ENCODE measurements at regions not wholly inside any gene's neighbourhood (a gene's known extent, or its start where the extent isn't known, plus 50 kb on each side); places are given as distances from the start of the nearest gene placed in this dataset.

GRCh38 chr19:28436320-28436719 is 776.6 kb downstream of the UQCRFS1 start:
- TF ChIP-seq CTCF (IDR thresholded peaks at IDR 0.05; ENCODE audit: insufficient read depth, low read length) (no peak), POLR2AphosphoS5 (IDR thresholded peaks at IDR 0.05; ENCODE audit: low read depth) (no peak), GABPA (IDR thresholded peaks at IDR 0.05; ENCODE audit: low read depth) (no peak), REST (IDR thresholded peaks at IDR 0.05; ENCODE audit: insufficient replicate concordance, low read depth) (no peak)
